ENCODE measurements at regions not wholly inside any gene's neighbourhood (a gene's known extent, or its start where the extent isn't known, plus 50 kb on each side); places are given as distances from the start of the nearest gene placed in this dataset.

DNA sequence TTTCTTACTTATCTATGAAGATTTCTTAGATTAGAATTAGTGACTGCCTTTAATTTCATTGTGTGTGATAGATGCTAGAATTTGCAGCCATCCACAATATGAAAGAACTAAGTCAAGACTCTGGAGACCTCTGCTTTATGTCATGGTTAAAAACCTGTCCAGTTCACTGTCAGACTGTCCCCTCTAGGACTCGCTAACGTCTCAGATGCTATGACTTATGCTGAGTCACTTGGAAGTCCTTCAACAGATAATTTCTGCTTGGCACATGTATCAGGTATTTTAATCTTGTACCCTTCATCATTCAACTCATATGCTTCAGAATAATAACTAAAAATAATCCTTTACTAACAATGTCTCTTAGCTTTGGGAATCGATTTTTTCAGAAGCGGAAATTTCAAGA lies 230.5 kb upstream of the DMAC1 start:
- H3K36me3 ChIP-seq (replicated peaks in 1 of 2; ENCODE audit: insufficient read depth in 1 of 2, low read depth in 2 of 2): no peaks in the 10 kb centered on the region
- no peak overlapping the region for H3K4me3 ChIP-seq
- H3K4me1 ChIP-seq: no peaks in the 10 kb centered on the region
- H3K9me3 ChIP-seq: no peaks in the 10 kb centered on the region
- WGBS, 2 donors: 56 to 66% methylated on average over 4 of the region's 4 CpGs
- no peak overlapping the region for H3K27ac ChIP-seq
- H3K27me3 ChIP-seq: no peaks in the 10 kb centered on the region
- ATAC-seq: no peak
- no peak for DNase-seq
- TF ChIP-seq POLR2A (IDR thresholded peaks at IDR 0.05): no peak
- no peak for TF ChIP-seq CTCF (IDR thresholded peaks at IDR 0.05)
- intact Hi-C loops (cut with DNase I): no loop called here

DNA sequence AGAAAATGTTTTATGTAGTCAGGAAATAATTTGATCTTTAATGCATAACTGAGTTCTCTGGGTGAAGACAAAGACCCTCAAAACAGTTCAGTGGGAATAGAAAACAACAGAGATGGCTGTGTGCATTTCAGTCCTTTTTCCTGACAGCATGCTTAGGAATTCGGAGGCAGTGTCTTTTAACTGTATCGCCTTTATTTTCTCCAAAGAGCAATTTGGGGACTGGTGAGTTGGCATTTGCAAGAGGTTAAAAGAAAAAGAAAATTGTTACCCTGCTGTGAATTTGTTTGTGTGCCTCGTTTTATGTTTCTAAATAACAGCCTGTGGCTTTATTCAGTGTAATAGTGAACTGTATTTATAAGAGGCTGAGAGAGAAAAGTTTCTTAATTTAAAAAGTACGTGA lies 227.8 kb upstream of the DMAC1 start:
- Histone ChIP-seq H3K27me3 (no peaks in the 10 kb centered on the region), H3K4me3 (no peak overlapping the region), H3K4me1 (no peaks in the 10 kb centered on the region), H3K9me3 (no peaks in the 10 kb centered on the region), H3K27ac (no peak overlapping the region), H3K36me3 (replicated peaks in 1 of 2; ENCODE audit: insufficient read depth in 1 of 2, low read depth in 2 of 2) (no peaks in the 10 kb centered on the region)
- DNase-seq: no peak
- 59 to 61% methylated on average over 4 of the region's 4 CpGs for WGBS, 2 donors
- TF ChIP-seq POLR2A (IDR thresholded peaks at IDR 0.05): no peak
- no peak for TF ChIP-seq CTCF (IDR thresholded peaks at IDR 0.05)
- intact Hi-C loops (cut with DNase I): no loop called here
- no peak for ATAC-seq

DNA sequence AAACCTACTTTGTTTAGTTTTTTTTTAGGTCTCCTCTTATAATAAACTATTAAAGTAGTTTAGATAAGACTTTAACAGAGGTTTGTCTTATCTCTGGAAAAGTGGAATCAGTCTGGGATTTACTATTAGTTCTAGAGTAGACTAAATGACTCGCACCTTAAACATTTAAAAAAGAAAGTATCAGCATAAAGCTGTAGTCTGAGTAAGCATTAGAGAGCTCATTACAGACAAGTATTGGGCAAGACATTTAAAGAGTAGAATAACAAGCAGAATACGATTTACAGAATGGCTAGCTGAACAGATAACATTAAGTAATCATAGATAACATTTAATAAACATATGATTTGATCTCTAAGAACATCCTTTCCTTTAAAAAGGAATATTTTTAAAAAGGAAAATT lies 226.0 kb upstream of the DMAC1 start:
- no peak for TF ChIP-seq CTCF (IDR thresholded peaks at IDR 0.05)
- intact Hi-C loops (cut with DNase I): no loop called here
- DNase-seq (no peak), ATAC-seq (no peak)
- Histone ChIP-seq H3K4me1 (no peaks in the 10 kb centered on the region), H3K27ac (no peak overlapping the region), H3K27me3 (no peaks in the 10 kb centered on the region), H3K9me3 (no peaks in the 10 kb centered on the region), H3K4me3 (no peak overlapping the region), H3K36me3 (replicated peaks in 1 of 2; ENCODE audit: insufficient read depth in 1 of 2, low read depth in 2 of 2) (no peaks in the 10 kb centered on the region)
- 42 to 45% methylated on average over 2 of the region's 2 CpGs for WGBS, 2 donors

GRCh38 chr9:8020186-8020585 lies 220.6 kb upstream of the DMAC1 start:
- intact Hi-C loops (cut with DNase I): no loop called here

More at GRCh38 chr9:8020186-8020585, 220.6 kb upstream of the DMAC1 start:
- H3K27ac ChIP-seq: no peak overlapping the region
- H3K4me1 ChIP-seq: no peaks in the 10 kb centered on the region
- H3K36me3 ChIP-seq (replicated peaks in 1 of 2; ENCODE audit: insufficient read depth in 1 of 2, low read depth in 2 of 2): no peaks in the 10 kb centered on the region
- ATAC-seq (no peak), DNase-seq (no peak)
- no peak overlapping the region for H3K4me3 ChIP-seq
- no peaks in the 10 kb centered on the region for H3K9me3 ChIP-seq
- no peak for TF ChIP-seq CTCF (IDR thresholded peaks at IDR 0.05)
- TF ChIP-seq POLR2A (IDR thresholded peaks at IDR 0.05): no peak
- H3K27me3 ChIP-seq: no peaks in the 10 kb centered on the region
- WGBS, 2 donors: 37 to 44% methylated on average over 1 of the region's 1 CpG

Measured in body of pancreas (tissue), 4 donors.